ENCODE measurements at regions not wholly inside any gene's neighbourhood (a gene's known extent, or its start where the extent isn't known, plus 50 kb on each side); places are given as distances from the start of the nearest gene placed in this dataset.
"Not testable (repeated sequence)": the region's sequence is repeated elsewhere in the genome, so short reads cannot be mapped to it uniquely, and the experiment has no call there.

DNA sequence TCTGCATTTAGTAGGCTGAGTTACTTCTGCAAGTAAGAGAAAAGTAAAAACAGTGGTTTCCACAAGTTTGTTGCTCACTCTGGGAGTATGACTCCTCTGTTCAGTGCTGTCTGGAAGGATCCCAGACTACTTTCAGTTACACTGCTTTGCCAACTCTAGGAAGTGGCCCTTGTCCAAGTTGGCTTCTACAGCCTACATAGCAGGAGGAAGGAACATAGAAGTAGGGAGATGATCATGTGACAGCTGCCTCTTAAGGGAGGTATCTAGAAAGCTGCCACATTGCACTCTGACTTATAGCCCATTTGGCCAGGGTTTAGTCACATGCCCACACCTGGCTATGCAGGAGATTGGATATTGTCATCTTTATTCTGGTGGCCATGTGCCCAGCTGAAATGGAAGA lies 298.1 kb downstream of the NSUN3 start:
- Histone ChIP-seq H3K9me3 (ENCODE audit: control insufficient read depth, low read length) (no peaks in the 10 kb centered on the region), H3K4me3 (ENCODE audit: insufficient read depth, low read depth, low read length) (no peak overlapping the region), H3K27ac (ENCODE audit: insufficient read depth, low read depth, low read length, poor library complexity, severe bottlenecking) (no peak overlapping the region), H3K27me3 (ENCODE audit: control insufficient read depth, insufficient read depth, low read length, poor library complexity, severe bottlenecking) (no peaks in the 10 kb centered on the region), H3K36me3 (ENCODE audit: control insufficient read depth, insufficient read depth, low read length) (no peaks in the 10 kb centered on the region), H3K4me1 (ENCODE audit: control insufficient read depth, insufficient read depth, low read length) (no peaks in the 10 kb centered on the region)

DNA sequence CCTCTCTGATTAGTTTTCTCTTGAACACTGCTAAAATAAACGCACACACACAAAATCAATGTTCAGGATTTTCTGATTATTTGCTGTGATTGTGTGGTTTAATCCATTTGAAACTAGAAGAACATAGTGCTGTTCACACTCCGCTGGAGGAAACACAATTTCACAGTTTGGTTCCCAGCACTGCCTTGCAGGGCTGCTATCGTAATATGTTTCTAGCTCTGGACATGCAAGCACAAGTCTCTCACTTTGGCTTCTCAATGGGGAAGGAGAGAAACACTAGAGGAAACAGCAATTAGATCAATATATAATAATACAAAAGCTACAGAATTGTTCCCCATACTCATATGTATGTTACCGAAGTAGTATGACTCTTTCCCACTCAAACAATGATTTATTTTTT lies 299.5 kb downstream of the NSUN3 start:
- H3K4me1 ChIP-seq (ENCODE audit: control insufficient read depth, insufficient read depth, low read length), result no peaks in the 10 kb centered on the region
- H3K27ac ChIP-seq (ENCODE audit: insufficient read depth, low read depth, low read length, poor library complexity, severe bottlenecking), result no peak overlapping the region
- no peaks in the 10 kb centered on the region for H3K27me3 ChIP-seq (ENCODE audit: control insufficient read depth, insufficient read depth, low read length, poor library complexity, severe bottlenecking)
- no peaks in the 10 kb centered on the region for H3K9me3 ChIP-seq (ENCODE audit: control insufficient read depth, low read length)
- no peaks in the 10 kb centered on the region for H3K36me3 ChIP-seq (ENCODE audit: control insufficient read depth, insufficient read depth, low read length)
- 93 to 95% methylated on average over 2 to 3 of the region's 4 CpGs for WGBS, 2 experiments
- H3K4me3 ChIP-seq (ENCODE audit: insufficient read depth, low read depth, low read length), result no peak overlapping the region

DNA sequence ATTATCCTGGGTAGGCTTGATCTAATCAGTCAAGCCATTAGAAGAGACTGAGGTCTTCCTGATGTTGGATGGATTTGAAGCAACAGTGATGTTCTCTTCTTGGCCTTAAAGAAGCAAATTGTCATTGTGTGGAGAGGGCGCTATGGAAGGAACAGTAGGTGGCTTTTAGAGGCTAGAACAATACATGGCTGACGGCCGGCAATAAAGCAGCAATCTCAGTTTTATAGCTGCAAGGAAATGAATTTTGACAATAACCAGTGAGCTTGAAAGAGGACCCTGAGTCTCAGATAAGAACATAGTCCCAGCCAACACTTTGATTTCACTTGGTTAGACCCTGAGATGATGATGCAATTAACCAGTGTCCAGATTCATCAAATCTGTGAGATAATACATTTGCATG lies 302.1 kb downstream of the NSUN3 start:
- WGBS, 2 experiments, result 93 to 94% methylated on average over 3 of the region's 3 CpGs
- Histone ChIP-seq H3K36me3 (ENCODE audit: control insufficient read depth, insufficient read depth, low read length) (no peaks in the 10 kb centered on the region), H3K9me3 (ENCODE audit: control insufficient read depth, low read length) (no peaks in the 10 kb centered on the region), H3K27me3 (ENCODE audit: control insufficient read depth, insufficient read depth, low read length, poor library complexity, severe bottlenecking) (no peaks in the 10 kb centered on the region), H3K4me3 (ENCODE audit: insufficient read depth, low read depth, low read length) (no peak overlapping the region), H3K4me1 (ENCODE audit: control insufficient read depth, insufficient read depth, low read length) (no peaks in the 10 kb centered on the region), H3K27ac (ENCODE audit: insufficient read depth, low read depth, low read length, poor library complexity, severe bottlenecking) (no peak overlapping the region)

DNA sequence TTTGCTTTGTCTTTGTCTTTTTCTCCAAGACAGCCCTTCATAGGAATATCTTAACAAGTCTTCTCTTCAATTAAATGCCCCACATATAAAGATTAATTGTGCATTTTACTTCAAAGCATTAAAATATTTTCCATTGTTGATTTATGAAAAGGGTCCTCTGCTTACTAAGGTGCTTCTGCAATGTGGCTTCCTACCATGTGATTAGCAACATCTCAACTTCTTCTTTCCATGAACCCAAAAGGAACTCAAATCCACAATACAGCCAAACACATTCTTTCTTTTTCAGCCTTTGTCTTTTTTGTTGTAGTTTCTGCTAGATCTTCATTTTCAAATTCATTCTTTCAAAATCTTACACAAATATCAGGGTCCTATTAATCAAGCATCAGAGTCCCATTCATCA lies 309.2 kb downstream of the NSUN3 start:
- H3K27ac ChIP-seq (ENCODE audit: insufficient read depth, low read depth, low read length, poor library complexity, severe bottlenecking), result no peak overlapping the region
- H3K27me3 ChIP-seq (ENCODE audit: control insufficient read depth, insufficient read depth, low read length, poor library complexity, severe bottlenecking), result no peaks in the 10 kb centered on the region
- H3K4me1 ChIP-seq (ENCODE audit: control insufficient read depth, insufficient read depth, low read length), result no peaks in the 10 kb centered on the region
- H3K4me3 ChIP-seq (ENCODE audit: insufficient read depth, low read depth, low read length), result no peak overlapping the region
- H3K36me3 ChIP-seq (ENCODE audit: control insufficient read depth, insufficient read depth, low read length), result no peaks in the 10 kb centered on the region
- H3K9me3 ChIP-seq (ENCODE audit: control insufficient read depth, low read length), result no peaks in the 10 kb centered on the region

DNA sequence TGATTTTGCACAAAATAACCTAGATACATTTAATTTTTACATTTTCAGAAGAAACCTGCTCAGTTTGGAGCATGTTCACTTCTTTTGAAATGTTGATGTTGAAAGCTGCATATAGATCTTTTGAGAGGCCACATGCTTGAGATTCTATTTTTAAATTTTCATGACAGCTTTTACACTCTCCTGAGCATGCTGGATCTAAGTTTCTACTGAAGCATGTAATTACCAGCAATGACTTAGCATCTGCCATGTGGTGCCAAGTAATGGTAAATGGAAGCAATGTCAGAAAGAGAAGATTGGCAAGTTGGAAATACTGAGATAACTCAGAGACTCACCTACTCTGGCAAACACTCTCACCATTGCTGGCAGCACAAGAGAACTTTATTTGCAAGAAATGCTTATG lies 310.6 kb downstream of the NSUN3 start:
- H3K4me1 ChIP-seq (ENCODE audit: control insufficient read depth, insufficient read depth, low read length), result no peaks in the 10 kb centered on the region
- H3K36me3 ChIP-seq (ENCODE audit: control insufficient read depth, insufficient read depth, low read length), result no peaks in the 10 kb centered on the region
- H3K9me3 ChIP-seq (ENCODE audit: control insufficient read depth, low read length), result no peaks in the 10 kb centered on the region
- H3K4me3 ChIP-seq (ENCODE audit: insufficient read depth, low read depth, low read length), result no peak overlapping the region
- no peak overlapping the region for H3K27ac ChIP-seq (ENCODE audit: insufficient read depth, low read depth, low read length, poor library complexity, severe bottlenecking)
- H3K27me3 ChIP-seq (ENCODE audit: control insufficient read depth, insufficient read depth, low read length, poor library complexity, severe bottlenecking), result no peaks in the 10 kb centered on the region

DNA sequence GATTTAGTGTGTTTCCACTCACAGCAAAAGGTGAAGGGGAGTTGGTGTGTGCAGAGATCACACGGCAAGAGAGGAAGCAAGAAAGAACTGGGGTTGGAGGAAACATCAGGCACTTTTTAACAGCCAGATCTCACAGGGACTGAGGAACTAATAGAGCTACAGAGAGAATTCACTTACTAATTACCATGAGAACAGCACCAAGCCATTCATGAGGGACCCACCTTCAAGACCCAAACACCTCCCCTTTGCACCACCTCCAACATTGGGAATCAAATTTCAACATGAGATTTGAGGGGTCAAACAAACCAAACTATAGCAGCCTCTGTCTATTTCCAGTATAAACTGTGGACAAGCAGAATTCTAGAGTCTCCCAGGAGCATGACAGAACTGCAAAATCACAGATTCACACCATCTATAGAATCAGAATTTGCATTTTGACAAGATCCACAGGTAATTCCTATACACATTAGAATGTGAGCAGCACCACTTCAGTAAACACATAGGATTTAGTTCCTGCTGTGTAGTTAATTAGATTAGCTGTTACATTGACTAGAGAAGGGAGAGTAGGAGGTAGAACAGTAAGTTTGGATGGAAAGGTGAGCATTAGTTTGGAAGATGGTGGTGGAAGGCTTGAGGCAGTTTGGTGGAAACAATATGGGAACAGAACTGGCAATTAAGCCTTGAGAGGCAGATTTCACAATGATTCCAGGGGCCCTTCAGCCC lies 311.7 kb downstream of the NSUN3 start:
- Histone ChIP-seq H3K27ac (ENCODE audit: insufficient read depth, low read depth, low read length, poor library complexity, severe bottlenecking) (no peak overlapping the region), H3K4me1 (ENCODE audit: control insufficient read depth, insufficient read depth, low read length) (no peaks in the 10 kb centered on the region), H3K9me3 (ENCODE audit: control insufficient read depth, low read length) (no peaks in the 10 kb centered on the region), H3K4me3 (ENCODE audit: insufficient read depth, low read depth, low read length) (no peak overlapping the region), H3K27me3 (ENCODE audit: control insufficient read depth, insufficient read depth, low read length, poor library complexity, severe bottlenecking) (no peaks in the 10 kb centered on the region), H3K36me3 (ENCODE audit: control insufficient read depth, insufficient read depth, low read length) (no peaks in the 10 kb centered on the region)
- 57 to 85% methylated on average over 1 of the region's 1 CpG for WGBS, 2 experiments

DNA sequence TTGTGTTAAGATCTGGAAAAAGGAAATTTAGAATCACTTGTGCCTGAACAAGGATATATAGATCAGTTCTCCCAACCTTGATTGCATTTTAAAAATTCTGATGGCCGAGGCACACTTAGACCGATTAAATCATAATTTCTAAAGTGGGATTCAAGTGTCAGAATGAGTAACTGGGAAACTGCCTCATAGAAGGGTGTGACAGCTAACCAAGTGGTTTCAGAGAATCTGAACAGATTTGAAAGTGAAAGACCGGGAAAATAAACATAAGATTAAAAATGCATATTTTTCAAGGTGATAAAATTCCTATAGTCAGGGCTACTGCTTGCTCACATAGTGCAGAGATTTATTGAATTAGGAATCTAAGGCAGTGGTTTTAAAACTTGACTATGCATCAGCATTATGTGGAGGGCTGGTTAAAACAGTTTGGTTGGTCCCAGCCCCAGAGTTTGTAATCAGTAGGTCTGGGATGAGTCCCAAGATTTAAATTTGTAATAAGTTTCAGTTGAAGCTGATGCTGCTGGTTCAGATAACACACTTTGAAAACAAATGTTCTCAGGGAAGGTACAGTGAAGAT lies 314.3 kb downstream of the NSUN3 start:
- not testable (repeated sequence) for H3K4me3 ChIP-seq (ENCODE audit: insufficient read depth, low read depth, low read length); H3K9me3 ChIP-seq (ENCODE audit: control insufficient read depth, low read length); H3K27me3 ChIP-seq (ENCODE audit: control insufficient read depth, insufficient read depth, low read length, poor library complexity, severe bottlenecking); H3K36me3 ChIP-seq (ENCODE audit: control insufficient read depth, insufficient read depth, low read length); H3K4me1 ChIP-seq (ENCODE audit: control insufficient read depth, insufficient read depth, low read length); H3K27ac ChIP-seq (ENCODE audit: insufficient read depth, low read depth, low read length, poor library complexity, severe bottlenecking)
- WGBS, 2 experiments, result 91% methylated on average over 1 of the region's 3 CpGs; no CpG with 5 or more reads in 1 of the 2 experiments

DNA sequence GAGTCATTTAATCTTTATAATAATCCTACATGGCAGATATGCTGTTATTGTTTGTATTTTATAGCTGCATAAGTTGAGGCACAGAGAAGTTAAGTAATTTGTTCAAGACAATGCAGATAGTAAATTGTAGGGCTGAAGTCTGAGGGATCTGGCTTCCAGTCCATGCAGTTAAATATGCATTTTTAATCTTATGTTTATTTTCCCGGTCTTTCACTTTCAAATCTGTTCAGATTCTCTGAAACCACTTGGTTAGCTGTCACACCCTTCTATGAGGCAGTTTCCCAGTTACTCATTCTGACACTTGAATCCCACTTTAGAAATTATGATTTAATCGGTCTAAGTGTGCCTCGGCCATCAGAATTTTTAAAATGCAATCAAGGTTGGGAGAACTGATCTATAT lies 315.0 kb downstream of the NSUN3 start:
- H3K4me3 ChIP-seq (ENCODE audit: insufficient read depth, low read depth, low read length); H3K4me1 ChIP-seq (ENCODE audit: control insufficient read depth, insufficient read depth, low read length); H3K27me3 ChIP-seq (ENCODE audit: control insufficient read depth, insufficient read depth, low read length, poor library complexity, severe bottlenecking); H3K27ac ChIP-seq (ENCODE audit: insufficient read depth, low read depth, low read length, poor library complexity, severe bottlenecking); H3K9me3 ChIP-seq (ENCODE audit: control insufficient read depth, low read length); H3K36me3 ChIP-seq (ENCODE audit: control insufficient read depth, insufficient read depth, low read length): not testable (repeated sequence)
- 100% methylated on average over 1 of the region's 3 CpGs; no CpG with 5 or more reads in 1 of the 2 experiments for WGBS, 2 experiments

DNA sequence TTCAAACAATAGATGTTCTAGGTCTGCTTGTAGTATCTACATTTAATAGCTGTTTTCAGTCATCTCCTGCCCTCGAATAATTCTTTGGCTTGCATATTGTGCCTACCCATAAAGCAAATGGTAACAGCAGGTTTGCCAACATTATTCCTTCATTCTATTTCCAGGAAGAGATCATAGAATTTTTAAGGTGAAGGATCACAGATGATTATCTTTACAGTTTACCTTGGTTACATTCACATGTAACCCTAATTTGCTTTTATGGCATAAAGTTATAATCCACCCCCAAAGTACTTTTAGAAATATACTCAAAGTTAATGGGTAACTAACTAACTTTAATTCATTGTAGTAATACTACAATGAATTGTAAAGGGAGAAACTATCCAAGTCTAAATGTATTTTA lies 315.5 kb downstream of the NSUN3 start:
- Histone ChIP-seq H3K4me1 (ENCODE audit: control insufficient read depth, insufficient read depth, low read length) (no peaks in the 10 kb centered on the region), H3K27ac (ENCODE audit: insufficient read depth, low read depth, low read length, poor library complexity, severe bottlenecking) (no peak overlapping the region), H3K36me3 (ENCODE audit: control insufficient read depth, insufficient read depth, low read length) (no peaks in the 10 kb centered on the region), H3K4me3 (ENCODE audit: insufficient read depth, low read depth, low read length) (no peak overlapping the region), H3K9me3 (ENCODE audit: control insufficient read depth, low read length) (no peaks in the 10 kb centered on the region), H3K27me3 (ENCODE audit: control insufficient read depth, insufficient read depth, low read length, poor library complexity, severe bottlenecking) (no peaks in the 10 kb centered on the region)
- WGBS, 2 experiments, result 100% methylated on average over 1 of the region's 1 CpG

DNA sequence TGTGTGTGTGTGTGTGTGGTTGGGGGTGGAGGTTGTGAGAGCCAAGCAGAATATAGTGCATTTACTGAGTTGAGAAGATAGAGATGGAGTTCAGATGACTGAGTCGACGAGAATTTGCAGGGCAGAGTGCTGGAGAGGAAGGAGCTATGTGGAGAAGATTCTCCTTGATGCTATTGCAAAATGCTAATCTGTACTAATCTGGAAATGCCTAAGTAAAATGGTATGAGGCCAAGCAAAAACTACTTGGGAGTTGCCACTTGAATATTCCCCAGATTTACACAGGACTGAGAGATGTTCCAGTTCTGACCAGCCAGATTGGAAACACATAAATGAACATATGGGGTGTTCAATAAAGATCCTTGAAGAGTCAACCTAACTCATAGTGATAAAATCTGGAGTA lies 316.4 kb downstream of the NSUN3 start:
- no peaks in the 10 kb centered on the region for H3K4me1 ChIP-seq (ENCODE audit: control insufficient read depth, insufficient read depth, low read length)
- H3K36me3 ChIP-seq (ENCODE audit: control insufficient read depth, insufficient read depth, low read length), result no peaks in the 10 kb centered on the region
- H3K27me3 ChIP-seq (ENCODE audit: control insufficient read depth, insufficient read depth, low read length, poor library complexity, severe bottlenecking), result no peaks in the 10 kb centered on the region
- no peak overlapping the region for H3K27ac ChIP-seq (ENCODE audit: insufficient read depth, low read depth, low read length, poor library complexity, severe bottlenecking)
- 93 to 94% methylated on average over 2 of the region's 2 CpGs for WGBS, 2 experiments
- H3K9me3 ChIP-seq (ENCODE audit: control insufficient read depth, low read length), result no peaks in the 10 kb centered on the region
- H3K4me3 ChIP-seq (ENCODE audit: insufficient read depth, low read depth, low read length), result no peak overlapping the region

DNA sequence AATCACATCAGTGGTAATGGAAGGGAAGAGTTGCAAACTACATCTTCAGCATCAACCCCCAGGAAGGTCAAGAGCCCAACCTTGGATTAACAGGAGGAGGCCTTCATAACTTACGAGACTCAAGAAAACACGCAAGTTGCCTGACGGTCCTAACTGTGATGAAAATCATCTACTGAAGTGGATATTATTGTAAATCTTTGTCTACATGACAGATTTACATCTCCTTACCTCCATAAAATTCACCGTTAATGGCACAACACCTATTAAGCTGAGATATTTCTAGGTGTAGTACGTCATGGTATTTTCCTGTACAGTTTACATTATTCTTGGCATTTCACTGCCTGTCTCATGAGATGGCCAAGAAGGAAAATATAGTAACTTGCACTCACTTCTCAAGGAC lies 332.0 kb downstream of the NSUN3 start:
- Histone ChIP-seq H3K4me3 (ENCODE audit: insufficient read depth, low read depth, low read length) (no peak overlapping the region), H3K9me3 (ENCODE audit: control insufficient read depth, low read length) (no peaks in the 10 kb centered on the region), H3K27me3 (ENCODE audit: control insufficient read depth, insufficient read depth, low read length, poor library complexity, severe bottlenecking) (no peaks in the 10 kb centered on the region), H3K4me1 (ENCODE audit: control insufficient read depth, insufficient read depth, low read length) (no peaks in the 10 kb centered on the region), H3K36me3 (ENCODE audit: control insufficient read depth, insufficient read depth, low read length) (no peaks in the 10 kb centered on the region), H3K27ac (ENCODE audit: insufficient read depth, low read depth, low read length, poor library complexity, severe bottlenecking) (no peak overlapping the region)
- 88 to 100% methylated on average over 3 to 5 of the region's 5 CpGs for WGBS, 2 experiments

Measured in ectodermal cell (in vitro differentiated cells).